ENCODE measurements at regions not wholly inside any gene's neighbourhood (a gene's known extent, or its start where the extent isn't known, plus 50 kb on each side); places are given as distances from the start of the nearest gene placed in this dataset.

DNA sequence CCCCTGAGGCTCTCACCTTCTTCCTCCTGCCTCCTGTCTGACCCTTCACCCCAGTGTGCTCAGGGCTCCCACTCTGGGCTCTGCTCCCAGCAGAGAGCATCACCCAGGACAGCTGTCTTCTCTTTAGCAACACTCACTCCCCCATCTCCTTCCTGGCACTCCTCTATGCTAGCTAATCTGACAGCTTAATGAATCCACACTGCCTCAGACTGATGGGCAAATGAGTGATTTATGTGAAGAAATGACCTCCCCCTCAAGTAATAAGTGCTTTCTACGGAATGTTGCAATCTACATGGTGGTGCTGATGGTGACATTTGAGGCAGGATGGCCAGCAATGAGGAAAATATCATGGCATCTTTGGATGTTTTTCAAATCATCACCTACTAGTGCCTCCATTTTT lies 83.6 kb downstream of the LSM3 start:
- Histone ChIP-seq H4K91ac (ENCODE audit: insufficient read length, low read depth, low read length) (no peak overlapping the region), H4K20me1 (ENCODE audit: control insufficient read depth, insufficient read depth, insufficient read length) (no peaks in the 10 kb centered on the region), H3K9ac (ENCODE audit: extremely low read depth, insufficient read length, low read length) (no peak overlapping the region), H3K23ac (ENCODE audit: insufficient read length, low read depth, low read length) (no peak overlapping the region), H4K5ac (ENCODE audit: insufficient read length, low read depth, low read length) (no peak overlapping the region), H3K79me2 (ENCODE audit: insufficient read depth, low read length) (no peaks in the 10 kb centered on the region), H4K8ac (replicated peaks; ENCODE audit: insufficient read length, low read depth, low read length) (no peak overlapping the region), H2BK15ac (ENCODE audit: low read depth, low read length) (no peak overlapping the region), H3K27ac (ENCODE audit: insufficient read length, low read depth, low read length) (no peak overlapping the region), H2BK20ac (ENCODE audit: low read depth, low read length, poor library complexity, severe bottlenecking) (no peak overlapping the region), H3K27me3 (ENCODE audit: insufficient read depth, low read length) (no peaks in the 10 kb centered on the region), H3K79me1 (ENCODE audit: insufficient read depth, low read depth, low read length, poor library complexity, severe bottlenecking) (no peaks in the 10 kb centered on the region), H3K4ac (ENCODE audit: low read depth, low read length) (no peak overlapping the region), H3T11ph (ENCODE audit: low read length) (no peak overlapping the region), H3K4me2 (ENCODE audit: insufficient read depth, insufficient read length, low read length) (no peak overlapping the region), H3K18ac (ENCODE audit: insufficient read length, low read depth, low read length) (no peak overlapping the region), H2BK5ac (ENCODE audit: insufficient read length, low read length) (no peak overlapping the region), H2BK12ac (ENCODE audit: insufficient read length, low read depth, low read length) (no peak overlapping the region), H3K4me1 (ENCODE audit: insufficient read depth, low read length) (no peaks in the 10 kb centered on the region; the same call in 1 of the 2 replicates), H3K9me3 (ENCODE audit: control insufficient read depth, low read depth, low read length) (no peaks in the 10 kb centered on the region), H2AK5ac (ENCODE audit: insufficient read length, low read length) (no peak overlapping the region), H3K23me2 (ENCODE audit: insufficient read length, low read depth, low read length, poor library complexity, severe bottlenecking) (no peaks in the 10 kb centered on the region), H2AFZ (ENCODE audit: low read length) (no peak overlapping the region), H3K14ac (ENCODE audit: insufficient read depth, low read length) (no peak overlapping the region), H2BK120ac (ENCODE audit: low read depth, low read length, poor library complexity, severe bottlenecking) (no peak overlapping the region), H3K56ac (ENCODE audit: insufficient read length, low read depth, low read length) (no peak overlapping the region)
- H3K36me3 Mint-ChIP-seq (ENCODE audit: insufficient read depth in 1 of 3, low read depth in 3 of 3): peaks cover 0 to 3% (median 2%) of the 10 kb centered on the region in 3 experiments; a peak in 1 of 7 replicates
- peaks cover 7 to 14% of the 10 kb centered on the region in 2 experiments; a peak in 2 of 4 replicates for H3K4me1 Mint-ChIP-seq
- no peak for DNase-seq
- peaks cover 3 to 15% of the 10 kb centered on the region in 2 experiments; a peak in 4 of 5 replicates for H3K9me3 Mint-ChIP-seq
- TF ChIP-seq, protein P1, sequence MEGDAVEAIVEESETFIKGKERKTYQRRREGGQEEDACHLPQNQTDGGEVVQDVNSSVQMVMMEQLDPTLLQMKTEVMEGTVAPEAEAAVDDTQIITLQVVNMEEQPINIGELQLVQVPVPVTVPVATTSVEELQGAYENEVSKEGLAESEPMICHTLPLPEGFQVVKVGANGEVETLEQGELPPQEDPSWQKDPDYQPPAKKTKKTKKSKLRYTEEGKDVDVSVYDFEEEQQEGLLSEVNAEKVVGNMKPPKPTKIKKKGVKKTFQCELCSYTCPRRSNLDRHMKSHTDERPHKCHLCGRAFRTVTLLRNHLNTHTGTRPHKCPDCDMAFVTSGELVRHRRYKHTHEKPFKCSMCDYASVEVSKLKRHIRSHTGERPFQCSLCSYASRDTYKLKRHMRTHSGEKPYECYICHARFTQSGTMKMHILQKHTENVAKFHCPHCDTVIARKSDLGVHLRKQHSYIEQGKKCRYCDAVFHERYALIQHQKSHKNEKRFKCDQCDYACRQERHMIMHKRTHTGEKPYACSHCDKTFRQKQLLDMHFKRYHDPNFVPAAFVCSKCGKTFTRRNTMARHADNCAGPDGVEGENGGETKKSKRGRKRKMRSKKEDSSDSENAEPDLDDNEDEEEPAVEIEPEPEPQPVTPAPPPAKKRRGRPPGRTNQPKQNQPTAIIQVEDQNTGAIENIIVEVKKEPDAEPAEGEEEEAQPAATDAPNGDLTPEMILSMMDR (conservative IDR thresholded peaks at IDR 0.05): no peak
- no CpG with 5 or more reads among the region's 1 CpG for WGBS (ENCODE audit: extremely low coverage, insufficient read length, low lambda C conversion rate)
- H3K4me3 Mint-ChIP-seq: no peak overlapping the region
- H3K27ac Mint-ChIP-seq: no peak overlapping the region
- H3K27me3 Mint-ChIP-seq (ENCODE audit: low read depth): peaks cover 5% of the 10 kb centered on the region
